A673 (cell line): ENCODE measurements at regions not wholly inside any gene's neighbourhood (a gene's known extent, or its start where the extent isn't known, plus 50 kb on each side); places are given as distances from the start of the nearest gene placed in this dataset.

Experiments
- BruUV-seq: library from RNA; stranded (reverse); fragments of 400-500 nt; replicated peaks from 2 replicates; lab custom pipeline; 2021; lab: Mats Ljungman, UMichigan
- CTCF ChIA-PET: fragments of 300-600 bp; sonication (Branson Sonifier 250); formaldehyde crosslinking; loops from one replicate; lab custom pipeline; 2022; ENCODE audit warnings: antibody characterized with exemption; lab: Charles Lee
- POLR2A ChIA-PET: fragments of 300-600 bp; sonication (Branson Sonifier 250); formaldehyde crosslinking; loops from one replicate; lab custom pipeline; 2022; ENCODE audit warnings: antibody characterized with exemption; ENCODE audit not compliant: low non-redundant PET; lab: Charles Lee
- DNase-seq: peaks from one replicate; pipeline ENCODE4 v3.0.0-alpha.2; 2015; ENCODE audit warnings: low spot score
- H3K27ac ChIP-seq: fragments of 200-600 bp; sonication (generic); 2 replicates; pipeline ENCODE4 v1.5.1; 2016; ENCODE audit warnings: mixed run types, low read depth, mild to moderate bottlenecking, mixed read lengths, antibody characterized with exemption, low read length; ENCODE audit not compliant: poor library complexity, severe bottlenecking
- H3K27me3 ChIP-seq: fragments of 200-600 bp; sonication (generic); replicated peaks from 2 replicates; pipeline ENCODE4 v1.6.1; 2017; ENCODE audit warnings: mixed run types, low read depth, mild to moderate bottlenecking, mixed read lengths, antibody characterized with exemption, low read length; ENCODE audit not compliant: insufficient read depth, poor library complexity
- H3K36me3 ChIP-seq: fragments of 200-600 bp; sonication (generic); 2 replicates; pipeline ENCODE4 v1.6.1; 2016; ENCODE audit warnings: mixed run types, mild to moderate bottlenecking, mixed read lengths, antibody characterized with exemption, low read length; ENCODE audit not compliant: insufficient read depth, poor library complexity, severe bottlenecking
- H3K4me1 ChIP-seq: fragments of 200-600 bp; sonication (generic); 2 replicates; pipeline ENCODE4 v1.6.1; 2017; ENCODE audit warnings: mixed run types, mild to moderate bottlenecking, mixed read lengths, antibody characterized with exemption, low read length; ENCODE audit not compliant: insufficient read depth, poor library complexity, severe bottlenecking
- H3K4me3 ChIP-seq: fragments of 200-600 bp; sonication (generic); 2 replicates; pipeline ENCODE4 v1.5.1; 2016; ENCODE audit warnings: low read depth, mixed run types, mild to moderate bottlenecking, mixed read lengths, low read length; ENCODE audit not compliant: poor library complexity, severe bottlenecking
- H3K9me3 ChIP-seq: fragments of 200-600 bp; sonication (generic); 2 replicates; pipeline ENCODE4 v1.6.1; 2016; ENCODE audit warnings: mixed run types, low read depth, mild to moderate bottlenecking, mixed read lengths, antibody characterized with exemption, low read length; ENCODE audit not compliant: poor library complexity, severe bottlenecking
- CTCF ChIP-seq: fragments of 300-800, 200-600 bp; sonication (generic); conservative IDR thresholded peaks from 2 replicates; pipeline ENCODE4 v1.5.1; 2017; ENCODE audit warnings: low read depth, mild to moderate bottlenecking, antibody characterized with exemption, low read length, moderate library complexity, mixed read lengths
- EZH2 ChIP-seq: fragments of 200-600 bp; sonication (generic); IDR thresholded peaks from 2 replicates; pipeline ENCODE4 v1.6.1; 2017; ENCODE audit warnings: borderline replicate concordance, low read depth, mild to moderate bottlenecking, mixed read lengths, antibody characterized with exemption, low read length; ENCODE audit not compliant: poor library complexity, severe bottlenecking
- intact Hi-C: fragments of 100-400 bp; cut with micrococcal nuclease; formaldehyde crosslinking; loops from one replicate; pipeline ENCODE4 v1.10.0; 2022; ENCODE audit not compliant: unreplicated experiment

DNA sequence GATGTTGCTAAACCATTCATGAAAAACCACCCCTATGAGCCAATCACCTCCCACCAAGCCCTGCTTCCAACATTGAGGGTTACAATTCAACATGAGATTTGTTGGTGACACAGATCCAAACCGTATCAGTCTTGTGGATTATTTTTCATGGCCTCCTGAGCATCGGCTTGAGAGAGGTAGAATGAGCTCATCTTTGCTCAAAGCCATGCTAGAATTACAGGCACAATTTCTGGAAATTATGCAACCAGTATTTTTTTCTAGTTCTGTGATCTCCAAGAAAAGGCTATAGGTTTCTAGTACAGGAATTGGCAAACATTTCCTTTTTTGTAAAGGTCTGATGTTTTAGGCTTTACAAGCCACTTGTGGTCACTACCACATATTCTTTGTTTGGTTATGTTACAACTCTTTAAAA, 219.4 kb downstream of the DUSP10 start:
- no peak for DNase-seq
- CTCF ChIA-PET: interaction anchor here (0.6 kb wide), 1 partner anchor 790 kb away, joined by 6 read pairs; no protein-coding TSS in a partner anchor
- no peak for TF ChIP-seq EZH2
- TF ChIP-seq CTCF: no peak
- Histone ChIP-seq H3K27ac (no peak overlapping the region), H3K27me3 (no peaks in the 10 kb centered on the region), H3K9me3 (no peaks in the 10 kb centered on the region), H3K36me3 (no peaks in the 10 kb centered on the region), H3K4me1 (no peaks in the 10 kb centered on the region), H3K4me3 (no peak overlapping the region)
- POLR2A ChIA-PET: no interaction called here
- intact Hi-C loops: no loop called here
- no TSS peak for BruUV-seq

DNA sequence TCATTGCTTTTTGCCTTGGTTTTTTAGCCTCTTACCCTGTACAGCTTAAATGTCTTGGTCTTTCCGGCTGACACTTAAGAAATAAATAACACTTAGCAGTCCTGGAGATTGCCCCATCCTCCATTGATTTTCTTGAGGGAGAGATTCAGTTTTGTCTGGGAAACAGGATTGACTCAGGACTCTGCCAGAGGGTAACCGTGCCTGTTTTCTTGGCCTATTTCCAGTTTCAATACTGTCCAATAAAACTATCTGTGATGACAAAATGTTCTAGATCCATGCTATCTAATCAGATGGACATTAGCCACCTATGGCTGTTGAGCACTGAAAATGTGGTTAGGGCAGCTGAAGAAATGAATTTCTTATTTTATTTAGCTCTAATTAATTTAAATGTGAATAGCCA, 216.1 kb downstream of the DUSP10 start:
- no peak for TF ChIP-seq EZH2
- TF ChIP-seq CTCF: no peak
- Histone ChIP-seq H3K4me3 (no peak overlapping the region), H3K27me3 (no peaks in the 10 kb centered on the region), H3K27ac (no peak overlapping the region), H3K9me3 (no peaks in the 10 kb centered on the region), H3K36me3 (no peaks in the 10 kb centered on the region), H3K4me1 (no peaks in the 10 kb centered on the region)
- DNase-seq: no peak
- no TSS peak for BruUV-seq
- CTCF ChIA-PET: no interaction called here
- intact Hi-C loops: no loop called here
- POLR2A ChIA-PET: no interaction called here

- BruUV-seq: no TSS peak
- intact Hi-C loops: no loop called here
- H3K27ac ChIP-seq: no peak overlapping the region
- H3K4me3 ChIP-seq: no peak overlapping the region
- ChIA-PET CTCF (no interaction called here), POLR2A (no interaction called here)
- TF ChIP-seq EZH2: no peak
- no peak for TF ChIP-seq CTCF
- no peaks in the 10 kb centered on the region for H3K9me3 ChIP-seq
- H3K27me3 ChIP-seq: no peaks in the 10 kb centered on the region
- no peak for DNase-seq
- no peaks in the 10 kb centered on the region for H3K36me3 ChIP-seq
- no peaks in the 10 kb centered on the region for H3K4me1 ChIP-seq
These were observed 214.6 kb downstream of the DUSP10 start for GRCh38 chr1:221527302-221527701.
